ENCODE measurements at regions not wholly inside any gene's neighbourhood (a gene's known extent, or its start where the extent isn't known, plus 50 kb on each side); places are given as distances from the start of the nearest gene placed in this dataset.

GRCh38 chr13:90723381-90723780 lies 624.1 kb upstream of the MIR17HG start:
- no peak for TF ChIP-seq CTCF (IDR thresholded peaks at IDR 0.05; ENCODE audit: low read depth, low read length, missing input control)
- TF ChIP-seq TAF1 (conservative IDR thresholded peaks at IDR 0.05): no peak

Data from liver (tissue), 3 donors.